ENCODE measurements at regions not wholly inside any gene's neighbourhood (a gene's known extent, or its start where the extent isn't known, plus 50 kb on each side); places are given as distances from the start of the nearest gene placed in this dataset.

- Histone ChIP-seq H3K4me3 (ENCODE audit: low read length) (no peak overlapping the region), H3K4me1 (ENCODE audit: control insufficient read depth, insufficient read depth, low read length) (no peaks in the 10 kb centered on the region), H3K27ac (ENCODE audit: low read depth, low read length) (no peak overlapping the region), H3K9me3 (ENCODE audit: control insufficient read depth, low read length) (no peaks in the 10 kb centered on the region), H3K36me3 (ENCODE audit: control insufficient read depth, insufficient read depth, low read length) (no peaks in the 10 kb centered on the region), H3K27me3 (ENCODE audit: control insufficient read depth, insufficient read depth, low read length, poor library complexity, severe bottlenecking) (no peaks in the 10 kb centered on the region), H3K9ac (ENCODE audit: extremely low read depth, low read length, poor library complexity, severe bottlenecking) (no peak overlapping the region)
- H3K4me3 Mint-ChIP-seq, result no peak overlapping the region
- H3K4me1 Mint-ChIP-seq, result no peaks in the 10 kb centered on the region
- no peak for DNase-seq
- no peaks in the 10 kb centered on the region for H3K9me3 Mint-ChIP-seq
- no peak overlapping the region for H3K27ac Mint-ChIP-seq
- no peaks in the 10 kb centered on the region for H3K27me3 Mint-ChIP-seq (ENCODE audit: insufficient read depth)
- no peak for TF ChIP-seq CTCF (conservative IDR thresholded peaks at IDR 0.05)
- no peaks in the 10 kb centered on the region for H3K36me3 Mint-ChIP-seq (ENCODE audit: low read depth)
Measured at GRCh38 chr15:47624503-47624902, 92.8 kb upstream of the SEMA6D start.

GRCh38 chr15:47639042-47639441 is 78.3 kb upstream of the SEMA6D start:
- Histone ChIP-seq H3K27me3 (ENCODE audit: control insufficient read depth, insufficient read depth, low read length, poor library complexity, severe bottlenecking) (no peaks in the 10 kb centered on the region), H3K4me1 (ENCODE audit: control insufficient read depth, insufficient read depth, low read length) (no peaks in the 10 kb centered on the region), H3K4me3 (ENCODE audit: low read length) (no peak overlapping the region), H3K9me3 (ENCODE audit: control insufficient read depth, low read length) (no peaks in the 10 kb centered on the region), H3K27ac (ENCODE audit: low read depth, low read length) (no peak overlapping the region), H3K9ac (ENCODE audit: extremely low read depth, low read length, poor library complexity, severe bottlenecking) (no peak overlapping the region), H3K36me3 (ENCODE audit: control insufficient read depth, insufficient read depth, low read length) (no peaks in the 10 kb centered on the region)
- H3K4me1 Mint-ChIP-seq, result peaks cover 7% of the 10 kb centered on the region
- no peak for DNase-seq
- H3K27ac Mint-ChIP-seq, result no peak overlapping the region
- no peaks in the 10 kb centered on the region for H3K9me3 Mint-ChIP-seq
- 89 to 100% methylated on average over 1 of the region's 1 CpG for WGBS, 2 experiments (ENCODE audit: insufficient coverage in 1 of 2, insufficient read length in 1 of 2)
- H3K36me3 Mint-ChIP-seq (ENCODE audit: low read depth), result no peaks in the 10 kb centered on the region
- no peak overlapping the region for H3K4me3 Mint-ChIP-seq
- no peak for TF ChIP-seq CTCF (conservative IDR thresholded peaks at IDR 0.05)
- H3K27me3 Mint-ChIP-seq (ENCODE audit: insufficient read depth), result peaks cover 1% of the 10 kb centered on the region

- Mint-ChIP-seq H3K27me3 (ENCODE audit: insufficient read depth) (peaks cover 1% of the 10 kb centered on the region), H3K9me3 (no peaks in the 10 kb centered on the region), H3K4me1 (peaks cover 7% of the 10 kb centered on the region), H3K4me3 (no peak overlapping the region), H3K27ac (no peak overlapping the region), H3K36me3 (ENCODE audit: low read depth) (no peaks in the 10 kb centered on the region)
- no peak overlapping the region for H3K4me3 ChIP-seq (ENCODE audit: low read length)
- no peak overlapping the region for H3K27ac ChIP-seq (ENCODE audit: low read depth, low read length)
- H3K4me1 ChIP-seq (ENCODE audit: control insufficient read depth, insufficient read depth, low read length), result no peaks in the 10 kb centered on the region
- no peaks in the 10 kb centered on the region for H3K9me3 ChIP-seq (ENCODE audit: control insufficient read depth, low read length)
- DNase-seq, result no peak
- H3K9ac ChIP-seq (ENCODE audit: extremely low read depth, low read length, poor library complexity, severe bottlenecking), result no peak overlapping the region
- no peak for TF ChIP-seq CTCF (conservative IDR thresholded peaks at IDR 0.05)
- H3K36me3 ChIP-seq (ENCODE audit: control insufficient read depth, insufficient read depth, low read length), result no peaks in the 10 kb centered on the region
- H3K27me3 ChIP-seq (ENCODE audit: control insufficient read depth, insufficient read depth, low read length, poor library complexity, severe bottlenecking), result no peaks in the 10 kb centered on the region
- WGBS, 2 experiments (ENCODE audit: insufficient coverage in 1 of 2, insufficient read length in 1 of 2), result 93 to 98% methylated on average over 5 of the region's 5 CpGs
Measured at GRCh38 chr15:47640079-47640478, 77.2 kb upstream of the SEMA6D start.
